Gastroesophageal sphincter (tissue), 3 donors: ENCODE measurements at regions not wholly inside any gene's neighbourhood (a gene's known extent, or its start where the extent isn't known, plus 50 kb on each side); places are given as distances from the start of the nearest gene placed in this dataset.
"Not testable (repeated sequence)": the region's sequence is repeated elsewhere in the genome, so short reads cannot be mapped to it uniquely, and the experiment has no call there.

Experiments
- CTCF ChIP-seq, 4 experiments: fragments of 200-600 bp in 2 of 4; fragments of 450-650 bp in 2 of 4; sonication (generic) in 1 of 4; IDR thresholded peaks; one replicate each; pipeline ENCODE4 v1.5.1; 2017 to 2019; ENCODE audit warnings: antibody characterized with exemption in 4 of 4, mild to moderate bottlenecking in 2 of 4, moderate library complexity in 2 of 4
- EP300 ChIP-seq: sonication (generic); formaldehyde crosslinking; IDR thresholded peaks from one replicate; pipeline ENCODE4 v1.6.1; 2017; ENCODE audit warnings: antibody characterized with exemption, mild to moderate bottlenecking
- POLR2A ChIP-seq, 2 donors: fragments of 450-650 bp; IDR thresholded peaks; one replicate each; pipeline ENCODE4 v1.6.1; 2017; ENCODE audit warnings: antibody characterized with exemption in 2 of 2, mild to moderate bottlenecking in 2 of 2, moderate library complexity in 1 of 2

GRCh38 chr5:1597093-1597473, 73.3 kb upstream of the LPCAT1 start:
- not testable (repeated sequence) for TF ChIP-seq CTCF (IDR thresholded peaks at IDR 0.05); POLR2A (IDR thresholded peaks at IDR 0.05); EP300
